ENCODE measurements at regions not wholly inside any gene's neighbourhood (a gene's known extent, or its start where the extent isn't known, plus 50 kb on each side); places are given as distances from the start of the nearest gene placed in this dataset.

GRCh38 chr5:2179861-2180260, 297.1 kb upstream of the IRX4 start:
- no peak for DNase-seq

- no peak for DNase-seq
These were observed 295.8 kb upstream of the IRX4 start for GRCh38 chr5:2178528-2178927.

GRCh38 chr5:2178071-2178477, 295.3 kb upstream of the IRX4 start:
- no peak for DNase-seq

GRCh38 chr5:2177244-2177643, 294.5 kb upstream of the IRX4 start:
- no peak for DNase-seq

GRCh38 chr5:2176581-2176980, 293.9 kb upstream of the IRX4 start:
- DNase-seq = no peak

GRCh38 chr5:2175842-2176404, 293.2 kb upstream of the IRX4 start:
- no peak for DNase-seq

GRCh38 chr5:2175041-2175440, 292.3 kb upstream of the IRX4 start:
- DNase-seq = no peak

- no peak for DNase-seq
These were observed 291.8 kb upstream of the IRX4 start for GRCh38 chr5:2174538-2174937.

- no peak for DNase-seq
These were observed 290.6 kb upstream of the IRX4 start for GRCh38 chr5:2173151-2173834.

GRCh38 chr5:2172471-2172870, 289.7 kb upstream of the IRX4 start:
- no peak for DNase-seq

GRCh38 chr5:2170761-2171160, 288.0 kb upstream of the IRX4 start:
- DNase-seq = no peak

- no peak for DNase-seq
These were observed 287.4 kb upstream of the IRX4 start for GRCh38 chr5:2169850-2170760.

- DNase-seq = no peak
These were observed 286.7 kb upstream of the IRX4 start for GRCh38 chr5:2169430-2169808.

- no peak for DNase-seq
These were observed 286.1 kb upstream of the IRX4 start for GRCh38 chr5:2168601-2169429.

GRCh38 chr5:2167671-2168070, 284.9 kb upstream of the IRX4 start:
- no peak for DNase-seq

GRCh38 chr5:2166979-2167377, 284.3 kb upstream of the IRX4 start:
- no peak for DNase-seq

GRCh38 chr5:2166306-2166978, 283.7 kb upstream of the IRX4 start:
- no peak for DNase-seq

- no peak for DNase-seq
These were observed 283.0 kb upstream of the IRX4 start for GRCh38 chr5:2165615-2166305.

- DNase-seq = no peak
These were observed 282.5 kb upstream of the IRX4 start for GRCh38 chr5:2165203-2165602.

GRCh38 chr5:2164586-2164985, 281.9 kb upstream of the IRX4 start:
- no peak for DNase-seq

- DNase-seq = no peak
These were observed 281.3 kb upstream of the IRX4 start for GRCh38 chr5:2163940-2164490.

All from activated CD4-positive, alpha-beta T cell treated with anti-CD3 and anti-CD28 coated beads for 4 hours (primary cell).